ENCODE measurements at regions not wholly inside any gene's neighbourhood (a gene's known extent, or its start where the extent isn't known, plus 50 kb on each side); places are given as distances from the start of the nearest gene placed in this dataset.
"Not testable (repeated sequence)": the region's sequence is repeated elsewhere in the genome, so short reads cannot be mapped to it uniquely, and the experiment has no call there.

GRCh38 chr13:83453723-83454122 lies 428.6 kb downstream of the SLITRK1 start:
- DNase-seq = no peak

GRCh38 chr13:83453300-83453699 lies 429.0 kb downstream of the SLITRK1 start:
- DNase-seq = no peak

- DNase-seq = no peak
Observed at GRCh38 chr13:83452292-83452950, 429.9 kb downstream of the SLITRK1 start.

DNA sequence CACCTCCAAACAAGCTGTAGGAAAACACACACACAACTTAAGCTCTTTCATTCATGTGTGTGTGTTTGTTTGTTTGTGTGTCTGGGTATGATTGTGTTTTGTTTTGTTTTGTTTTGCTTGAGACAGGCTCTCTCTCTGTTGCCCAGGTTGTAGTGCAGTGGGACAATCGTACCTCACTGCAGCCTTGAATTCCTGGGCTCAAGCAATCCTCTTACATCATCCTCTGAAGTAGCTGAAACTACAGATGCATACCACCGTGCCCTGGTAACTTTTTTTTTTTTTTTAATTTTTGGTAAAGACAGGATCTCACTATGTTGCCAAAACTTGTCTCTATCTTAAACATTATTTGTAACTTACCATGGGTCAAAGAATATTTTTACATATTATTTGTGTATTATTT lies 431.7 kb downstream of the SLITRK1 start:
- DNase-seq = no peak

DNA sequence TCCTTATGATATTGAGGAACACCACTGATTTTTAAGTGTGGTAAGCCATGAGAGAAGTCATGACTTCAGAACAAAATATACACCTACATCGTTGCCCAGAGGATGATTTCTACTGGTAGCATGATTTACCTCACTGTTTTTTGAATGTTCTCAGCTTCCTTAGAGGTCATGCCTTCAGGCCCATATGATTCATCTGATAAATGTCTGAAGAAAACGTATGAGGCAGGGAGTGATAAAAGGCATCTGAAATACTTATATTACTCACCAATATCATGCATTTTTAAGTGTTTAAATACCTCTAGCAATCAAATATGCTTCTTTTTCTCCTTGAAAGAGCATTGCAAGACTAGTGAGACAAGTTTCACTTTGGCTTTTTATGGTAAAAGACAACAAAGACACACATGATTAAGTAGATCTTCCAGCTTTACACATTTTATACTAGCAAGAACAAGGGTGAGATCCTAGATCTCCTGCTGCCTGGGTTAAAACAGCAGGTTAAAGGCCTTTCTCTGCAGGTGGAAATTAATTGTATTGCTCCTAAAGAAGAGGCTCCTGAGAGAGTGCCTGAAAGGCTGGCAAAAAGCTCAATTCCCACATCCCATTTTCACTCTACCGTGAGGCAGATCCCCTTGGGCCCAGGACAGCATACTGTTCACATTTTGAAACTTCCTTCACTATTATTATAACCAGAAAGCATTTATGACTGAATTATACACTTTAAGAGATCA lies 432.4 kb downstream of the SLITRK1 start:
- no peak for DNase-seq

- no peak for DNase-seq
Observed at GRCh38 chr13:83440465-83440864, 441.8 kb downstream of the SLITRK1 start.

- not testable (repeated sequence) for DNase-seq
Observed at GRCh38 chr13:83439464-83439863, 442.8 kb downstream of the SLITRK1 start.

GRCh38 chr13:83423861-83424260 lies 458.4 kb downstream of the SLITRK1 start:
- DNase-seq = peak; percentile 44

- DNase-seq = peak; percentile 56
Observed at GRCh38 chr13:83423381-83423780, 458.9 kb downstream of the SLITRK1 start.

- DNase-seq = no peak
Observed at GRCh38 chr13:83414393-83414792, 467.9 kb downstream of the SLITRK1 start.

DNA sequence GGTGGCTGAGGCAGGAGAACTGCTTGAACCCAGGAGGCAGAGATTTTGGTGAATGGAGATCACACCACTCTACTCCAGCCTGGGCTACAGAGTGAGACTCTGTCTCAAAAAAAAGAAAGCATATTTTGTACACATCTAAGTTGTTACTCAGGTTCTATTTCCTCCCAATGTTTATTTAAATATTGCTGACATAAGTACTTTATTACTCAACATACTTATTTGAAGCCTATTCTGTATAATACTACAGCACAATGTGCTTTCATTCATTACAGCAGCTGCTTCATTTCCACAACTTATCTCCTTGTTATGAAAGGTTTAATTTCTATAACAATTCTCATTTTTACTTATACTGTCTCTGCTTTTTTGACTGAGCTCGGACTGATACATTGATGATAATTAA lies 495.7 kb downstream of the SLITRK1 start:
- DNase-seq = no peak

GRCh38 chr13:83378908-83379307 lies 503.4 kb downstream of the SLITRK1 start:
- DNase-seq = no peak

DNA sequence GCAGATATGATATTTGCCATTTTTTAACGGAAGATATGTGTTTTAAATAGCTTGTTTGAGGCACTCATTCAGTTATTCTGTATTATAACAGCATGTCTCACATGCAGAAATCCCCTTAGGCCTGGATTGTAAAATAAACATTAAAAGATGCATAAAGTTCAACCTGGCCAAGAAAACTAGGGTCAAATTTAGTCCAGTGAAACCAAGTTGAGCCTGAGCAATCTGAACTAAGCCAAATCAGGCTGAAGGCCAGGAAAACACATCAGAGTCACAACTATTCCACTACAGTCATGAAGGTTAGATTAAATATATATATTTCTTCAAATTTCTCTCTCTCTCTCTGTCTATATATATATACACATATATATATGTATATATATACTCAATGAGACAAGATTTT lies 504.8 kb downstream of the SLITRK1 start:
- peak; percentile 74 for DNase-seq

DNA sequence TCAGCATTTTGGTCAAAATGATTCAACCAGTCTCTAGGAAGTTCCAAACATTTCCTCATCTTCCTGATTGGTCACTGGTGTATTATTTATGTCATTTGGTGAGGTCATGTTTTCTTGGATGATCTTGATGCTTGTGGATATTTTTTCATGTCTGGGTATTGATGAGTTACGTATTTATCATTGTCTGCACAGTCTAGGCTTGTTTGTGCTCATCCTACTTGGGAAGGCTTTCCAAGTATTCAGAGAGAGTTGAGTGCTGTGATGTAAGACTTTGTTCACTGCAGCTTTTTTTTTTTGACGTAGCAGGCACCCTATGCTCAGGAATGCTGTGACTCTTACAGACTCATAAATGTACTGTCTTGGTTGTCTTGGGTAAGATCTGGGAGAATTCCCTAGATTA lies 509.5 kb downstream of the SLITRK1 start:
- DNase-seq = no peak

DNA sequence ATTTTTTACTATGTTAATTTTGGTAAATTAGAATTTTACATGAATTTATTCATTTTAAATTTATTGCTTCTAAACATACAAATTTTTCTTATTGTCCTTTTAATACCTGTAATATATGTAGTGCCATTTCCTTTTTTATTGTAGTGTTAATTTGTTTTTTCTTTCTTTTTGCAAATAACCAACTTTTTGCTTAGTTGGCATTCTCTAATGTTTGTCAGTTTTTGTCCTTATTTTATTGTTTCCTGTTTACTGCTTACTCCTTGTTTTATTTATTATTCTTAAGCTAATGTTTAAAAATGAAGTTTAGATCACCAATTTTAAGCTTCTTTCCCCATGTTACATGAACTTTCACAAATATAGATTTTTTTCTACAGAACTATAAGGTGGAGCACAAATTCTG lies 516.6 kb downstream of the SLITRK1 start:
- DNase-seq = no peak

DNA sequence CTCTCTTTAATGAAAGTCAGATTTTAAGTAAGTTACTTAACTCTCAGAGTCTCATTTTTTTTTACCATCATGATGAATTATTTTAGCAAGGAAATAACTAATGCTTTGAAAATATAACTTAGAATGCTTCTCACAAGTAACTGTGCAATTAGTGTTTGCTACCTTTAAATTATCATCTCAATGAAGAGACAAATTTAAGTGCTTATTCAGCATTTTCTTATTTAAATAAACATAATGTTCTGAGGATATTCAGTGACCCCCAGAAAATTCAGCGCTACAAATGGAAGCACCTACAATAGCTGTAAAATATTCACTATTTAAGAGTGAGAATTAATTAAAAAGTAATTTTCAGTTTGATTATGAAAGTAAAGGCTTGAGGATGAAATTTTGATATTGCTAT lies 527.2 kb downstream of the SLITRK1 start:
- DNase-seq = no peak

GRCh38 chr13:83352391-83352790 lies 529.9 kb downstream of the SLITRK1 start:
- DNase-seq = no peak

GRCh38 chr13:83350569-83350968 lies 531.7 kb downstream of the SLITRK1 start:
- no peak for DNase-seq

GRCh38 chr13:83344518-83344917 lies 537.8 kb downstream of the SLITRK1 start:
- no peak for DNase-seq

GRCh38 chr13:83340170-83340569 lies 542.1 kb downstream of the SLITRK1 start:
- no peak for DNase-seq

DNA sequence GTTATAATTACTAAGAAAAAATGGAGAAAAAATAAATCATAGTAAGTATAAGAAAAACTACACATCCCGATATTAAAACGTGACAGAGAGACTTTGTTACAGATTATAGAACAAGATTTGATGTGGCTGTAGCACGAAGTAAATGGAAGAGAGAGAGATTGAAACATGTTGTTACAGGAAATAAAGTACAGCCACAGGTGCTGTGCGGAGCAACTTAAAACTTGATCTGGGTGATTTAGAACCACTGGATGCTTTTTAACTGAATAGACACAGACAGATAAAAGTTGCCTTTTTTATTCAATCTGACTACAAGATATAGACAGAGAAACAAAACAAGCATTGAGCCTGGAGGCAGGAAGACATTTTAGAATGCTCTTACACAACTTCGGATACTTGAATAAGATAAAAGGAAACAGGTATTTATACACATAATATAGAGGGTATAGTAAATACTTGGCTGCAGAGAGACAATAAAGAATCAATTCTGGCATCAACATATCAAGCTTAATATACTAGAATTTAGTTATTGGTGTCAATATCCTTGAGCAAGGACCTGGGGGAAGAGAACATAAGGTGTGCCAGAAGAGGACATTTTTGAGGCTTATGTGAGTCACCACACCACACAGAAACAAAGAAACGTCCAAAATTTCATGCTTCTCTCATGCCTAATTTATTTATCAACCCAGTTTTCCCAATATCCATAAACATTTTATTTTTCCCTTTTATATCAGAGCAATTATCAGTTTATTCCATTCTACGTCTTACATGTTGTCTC lies 548.5 kb downstream of the SLITRK1 start:
- no peak for DNase-seq

DNA sequence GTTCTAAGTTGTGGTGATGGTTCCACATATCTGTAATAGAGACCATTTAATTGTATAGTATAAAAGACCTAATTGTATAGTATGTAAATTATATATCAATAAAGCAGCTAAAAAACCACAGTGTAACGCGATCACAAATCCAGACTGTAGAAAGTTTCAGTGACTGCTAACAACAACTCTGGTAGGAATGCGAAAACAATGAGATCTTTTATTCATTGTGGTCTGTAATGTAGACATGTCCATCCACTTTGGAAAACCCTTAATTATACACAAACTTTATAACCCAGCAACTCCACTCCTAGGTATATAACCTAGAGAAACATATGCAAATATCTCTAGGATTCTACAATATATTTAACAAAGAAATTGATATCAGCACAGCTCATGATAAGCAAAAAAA lies 549.5 kb downstream of the SLITRK1 start:
- no peak for DNase-seq

DNA sequence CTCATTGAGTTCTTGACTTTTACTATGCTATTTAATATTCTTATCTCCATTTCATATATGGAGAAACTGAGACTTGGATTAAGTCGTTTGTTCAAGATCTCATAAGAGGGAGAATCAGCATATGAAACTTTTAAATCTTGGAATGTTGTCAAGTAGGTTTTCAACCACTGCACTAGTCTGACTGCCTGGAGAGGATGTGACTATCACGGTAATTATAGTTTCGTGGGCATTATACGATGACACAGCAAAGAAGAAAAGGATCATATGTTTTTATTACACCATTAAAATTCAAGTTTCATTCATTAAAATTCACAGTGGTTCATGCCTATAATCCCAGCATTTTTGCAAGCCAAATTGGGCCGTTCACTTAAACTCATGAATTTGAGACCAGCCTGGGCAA lies 555.2 kb downstream of the SLITRK1 start:
- DNase-seq = no peak

Measured in hindlimb muscle (tissue), 1 donor.